K562 (cell line): ENCODE measurements at regions not wholly inside any gene's neighbourhood (a gene's known extent, or its start where the extent isn't known, plus 50 kb on each side); places are given as distances from the start of the nearest gene placed in this dataset.

Experiments used
- CAMTA2 ChIP-seq: fragments of 250-450 bp; sonication (Bioruptor Pico); conservative IDR thresholded peaks from 2 replicates; pipeline ENCODE4 v1.5.1; 2022
- CCAR2 ChIP-seq: fragments of 200-400 bp; formaldehyde crosslinking; IDR thresholded peaks from 2 replicates; pipeline ENCODE4 v1.6.1; 2017; ENCODE audit warnings: mild to moderate bottlenecking, low read depth, low read length
- CGGBP1 ChIP-seq: fragments of 250-450 bp; sonication (Bioruptor Pico); IDR thresholded peaks from 2 replicates; pipeline ENCODE4 v1.9.0; 2021; ENCODE audit warnings: mild to moderate bottlenecking
- CREB3 ChIP-seq: fragments of 450-650 bp; conservative IDR thresholded peaks from 2 replicates; pipeline ENCODE4 v1.6.1; 2016; ENCODE audit warnings: missing genetic modification characterization, low read depth, mild to moderate bottlenecking, missing compliant biosample characterization, moderate library complexity
- ESRRB ChIP-seq: fragments of 250-450 bp; sonication (Bioruptor Pico); IDR thresholded peaks from 2 replicates; pipeline ENCODE4 v1.5.0; 2020; ENCODE audit warnings: mild to moderate bottlenecking, moderate library complexity, borderline replicate concordance
- HDAC8 ChIP-seq: fragments of 450-650 bp; IDR thresholded peaks from 2 replicates; pipeline ENCODE4 v1.6.1; 2016; ENCODE audit warnings: mild to moderate bottlenecking, missing genetic modification characterization, moderate library complexity, missing compliant biosample characterization
- KDM5B ChIP-seq: fragments of 200-600 bp; sonication (generic); IDR thresholded peaks from 2 replicates; pipeline ENCODE4 v1.6.1; 2012; ENCODE audit warnings: low read depth, mild to moderate bottlenecking, moderate library complexity, low read length, control low read depth, inconsistent platforms; ENCODE audit not compliant: insufficient replicate concordance
- MTA1 ChIP-seq: fragments of 450-650 bp; IDR thresholded peaks from 2 replicates; pipeline ENCODE4 v1.6.1; 2017; ENCODE audit warnings: borderline replicate concordance
- PCBP1 ChIP-seq: fragments of 200-400 bp; formaldehyde crosslinking; IDR thresholded peaks from 2 replicates; pipeline ENCODE4 v1.6.1; 2018; ENCODE audit warnings: mild to moderate bottlenecking, low read depth, low read length; ENCODE audit not compliant: poor library complexity, severe bottlenecking
- RBM34 ChIP-seq: fragments of 200-400 bp; formaldehyde crosslinking; IDR thresholded peaks from 2 replicates; pipeline ENCODE4 v1.6.1; 2018; ENCODE audit warnings: low read length, borderline replicate concordance; ENCODE audit not compliant: insufficient read depth
- SIRT6 ChIP-seq: IDR thresholded peaks from one replicate; pipeline ENCODE4 v1.6.1; 2012; ENCODE audit warnings: low read depth, mild to moderate bottlenecking, control low read depth, inconsistent platforms, low read length, moderate library complexity
- TAL1 ChIP-seq: fragments of 450-650 bp; IDR thresholded peaks from 2 replicates; pipeline ENCODE4 v1.6.1; 2016; ENCODE audit warnings: mild to moderate bottlenecking
- THRAP3 ChIP-seq: fragments of 450-650 bp; IDR thresholded peaks from 2 replicates; pipeline ENCODE4 v1.6.1; 2016; ENCODE audit warnings: mild to moderate bottlenecking, inconsistent platforms, borderline replicate concordance
- THRB ChIP-seq: fragments of 450-650 bp; formaldehyde crosslinking; conservative IDR thresholded peaks from 2 replicates; pipeline ENCODE4 v1.4.0; 2022; ENCODE audit warnings: mild to moderate bottlenecking, missing genetic modification characterization
- ZNF121 ChIP-seq: sonication (generic); formaldehyde crosslinking; conservative IDR thresholded peaks from 2 replicates; pipeline ENCODE4 v1.8.0; 2022; ENCODE audit warnings: missing genetic modification reagents
- ZNF347 ChIP-seq: fragments of 450-650 bp; formaldehyde crosslinking; IDR thresholded peaks from 2 replicates; pipeline ENCODE4 v1.4.0; 2020; ENCODE audit warnings: low read depth, mild to moderate bottlenecking, moderate library complexity
- ZNF445 ChIP-seq: fragments of 250-450 bp; sonication (Bioruptor Pico); IDR thresholded peaks from 2 replicates; pipeline ENCODE4 v1.4.0; 2020; ENCODE audit warnings: low read depth, mild to moderate bottlenecking, moderate library complexity
- ZNF696 ChIP-seq: fragments of 250-450 bp; sonication (Bioruptor Pico); conservative IDR thresholded peaks from 2 replicates; pipeline ENCODE4 v1.4.0; 2020; ENCODE audit warnings: mild to moderate bottlenecking, moderate library complexity
- ZNF79 ChIP-seq: fragments of 250-450 bp; sonication (Bioruptor Pico); IDR thresholded peaks from 2 replicates; pipeline ENCODE4 v1.4.0; 2020; ENCODE audit warnings: low read depth, mild to moderate bottlenecking, moderate library complexity
- TF ChIP-seq, protein P1 (sequence below): fragments of 450-650 bp; formaldehyde crosslinking; IDR thresholded peaks from 2 replicates; pipeline ENCODE4 v1.4.0; 2020; ENCODE audit warnings: mild to moderate bottlenecking, moderate library complexity
- TF ChIP-seq, protein P2 (sequence below): fragments of 200-800 bp; sonication (Bioruptor generic); IDR thresholded peaks from 2 replicates; pipeline ENCODE4 v1.6.1; 2016; ENCODE audit warnings: missing genetic modification characterization, missing compliant biosample characterization

GRCh38 chr22:20639750-20640149 is 132.3 kb downstream of the MED15 start (continued):
- TF ChIP-seq RBM34: no peak
- no peak for TF ChIP-seq CCAR2
- no peak for TF ChIP-seq SIRT6
- TF ChIP-seq TAL1: no peak
- no peak for TF ChIP-seq CAMTA2
- TF ChIP-seq PCBP1: no peak
- TF ChIP-seq MTA1: no peak; the same call in 1 of the 2 replicates
- TF ChIP-seq ESRRB: no peak
- TF ChIP-seq, protein P1, sequence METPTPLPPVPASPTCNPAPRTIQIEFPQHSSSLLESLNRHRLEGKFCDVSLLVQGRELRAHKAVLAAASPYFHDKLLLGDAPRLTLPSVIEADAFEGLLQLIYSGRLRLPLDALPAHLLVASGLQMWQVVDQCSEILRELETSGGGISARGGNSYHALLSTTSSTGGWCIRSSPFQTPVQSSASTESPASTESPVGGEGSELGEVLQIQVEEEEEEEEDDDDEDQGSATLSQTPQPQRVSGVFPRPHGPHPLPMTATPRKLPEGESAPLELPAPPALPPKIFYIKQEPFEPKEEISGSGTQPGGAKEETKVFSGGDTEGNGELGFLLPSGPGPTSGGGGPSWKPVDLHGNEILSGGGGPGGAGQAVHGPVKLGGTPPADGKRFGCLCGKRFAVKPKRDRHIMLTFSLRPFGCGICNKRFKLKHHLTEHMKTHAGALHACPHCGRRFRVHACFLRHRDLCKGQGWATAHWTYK (CRISPR knock-in tag): no peak
- TF ChIP-seq ZNF347: 0 out of 2 replicates have a peak, but pooled peaks have one; percentile 56
- TF ChIP-seq CGGBP1 (CRISPR knock-in tag): no peak
- TF ChIP-seq HDAC8 (tag): no peak
- TF ChIP-seq THRAP3: no peak
- no peak for TF ChIP-seq ZNF445 (CRISPR knock-in tag)
- TF ChIP-seq, protein P2, sequence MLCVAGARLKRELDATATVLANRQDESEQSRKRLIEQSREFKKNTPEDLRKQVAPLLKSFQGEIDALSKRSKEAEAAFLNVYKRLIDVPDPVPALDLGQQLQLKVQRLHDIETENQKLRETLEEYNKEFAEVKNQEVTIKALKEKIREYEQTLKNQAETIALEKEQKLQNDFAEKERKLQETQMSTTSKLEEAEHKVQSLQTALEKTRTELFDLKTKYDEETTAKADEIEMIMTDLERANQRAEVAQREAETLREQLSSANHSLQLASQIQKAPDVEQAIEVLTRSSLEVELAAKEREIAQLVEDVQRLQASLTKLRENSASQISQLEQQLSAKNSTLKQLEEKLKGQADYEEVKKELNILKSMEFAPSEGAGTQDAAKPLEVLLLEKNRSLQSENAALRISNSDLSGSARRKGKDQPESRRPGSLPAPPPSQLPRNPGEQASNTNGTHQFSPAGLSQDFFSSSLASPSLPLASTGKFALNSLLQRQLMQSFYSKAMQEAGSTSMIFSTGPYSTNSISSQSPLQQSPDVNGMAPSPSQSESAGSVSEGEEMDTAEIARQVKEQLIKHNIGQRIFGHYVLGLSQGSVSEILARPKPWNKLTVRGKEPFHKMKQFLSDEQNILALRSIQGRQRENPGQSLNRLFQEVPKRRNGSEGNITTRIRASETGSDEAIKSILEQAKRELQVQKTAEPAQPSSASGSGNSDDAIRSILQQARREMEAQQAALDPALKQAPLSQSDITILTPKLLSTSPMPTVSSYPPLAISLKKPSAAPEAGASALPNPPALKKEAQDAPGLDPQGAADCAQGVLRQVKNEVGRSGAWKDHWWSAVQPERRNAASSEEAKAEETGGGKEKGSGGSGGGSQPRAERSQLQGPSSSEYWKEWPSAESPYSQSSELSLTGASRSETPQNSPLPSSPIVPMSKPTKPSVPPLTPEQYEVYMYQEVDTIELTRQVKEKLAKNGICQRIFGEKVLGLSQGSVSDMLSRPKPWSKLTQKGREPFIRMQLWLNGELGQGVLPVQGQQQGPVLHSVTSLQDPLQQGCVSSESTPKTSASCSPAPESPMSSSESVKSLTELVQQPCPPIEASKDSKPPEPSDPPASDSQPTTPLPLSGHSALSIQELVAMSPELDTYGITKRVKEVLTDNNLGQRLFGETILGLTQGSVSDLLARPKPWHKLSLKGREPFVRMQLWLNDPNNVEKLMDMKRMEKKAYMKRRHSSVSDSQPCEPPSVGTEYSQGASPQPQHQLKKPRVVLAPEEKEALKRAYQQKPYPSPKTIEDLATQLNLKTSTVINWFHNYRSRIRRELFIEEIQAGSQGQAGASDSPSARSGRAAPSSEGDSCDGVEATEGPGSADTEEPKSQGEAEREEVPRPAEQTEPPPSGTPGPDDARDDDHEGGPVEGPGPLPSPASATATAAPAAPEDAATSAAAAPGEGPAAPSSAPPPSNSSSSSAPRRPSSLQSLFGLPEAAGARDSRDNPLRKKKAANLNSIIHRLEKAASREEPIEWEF (CRISPR knock-in tag): no peak
- TF ChIP-seq ZNF121: no peak
- no peak for TF ChIP-seq KDM5B
- TF ChIP-seq THRB: peak; percentile 92
- no peak for TF ChIP-seq CREB3
- TF ChIP-seq ZNF79 (CRISPR knock-in tag): no peak
- TF ChIP-seq ZNF696 (CRISPR knock-in tag): peak; percentile 82
